GM20000 (cell line): ENCODE measurements at regions not wholly inside any gene's neighbourhood (a gene's known extent, or its start where the extent isn't known, plus 50 kb on each side); places are given as distances from the start of the nearest gene placed in this dataset.

Experiments used
- DNase-seq: peaks from one replicate; pipeline ENCODE4 v3.0.0; 2012; ENCODE audit warnings: low spot score
- TF ChIP-seq, protein P1 (sequence below): IDR thresholded peaks from 2 replicates; pipeline ENCODE4 v1.5.1; 2012; ENCODE audit warnings: mild to moderate bottlenecking, control low read depth; ENCODE audit errors: extremely low read depth, missing control alignments

- no peak for DNase-seq
- TF ChIP-seq, protein P1, sequence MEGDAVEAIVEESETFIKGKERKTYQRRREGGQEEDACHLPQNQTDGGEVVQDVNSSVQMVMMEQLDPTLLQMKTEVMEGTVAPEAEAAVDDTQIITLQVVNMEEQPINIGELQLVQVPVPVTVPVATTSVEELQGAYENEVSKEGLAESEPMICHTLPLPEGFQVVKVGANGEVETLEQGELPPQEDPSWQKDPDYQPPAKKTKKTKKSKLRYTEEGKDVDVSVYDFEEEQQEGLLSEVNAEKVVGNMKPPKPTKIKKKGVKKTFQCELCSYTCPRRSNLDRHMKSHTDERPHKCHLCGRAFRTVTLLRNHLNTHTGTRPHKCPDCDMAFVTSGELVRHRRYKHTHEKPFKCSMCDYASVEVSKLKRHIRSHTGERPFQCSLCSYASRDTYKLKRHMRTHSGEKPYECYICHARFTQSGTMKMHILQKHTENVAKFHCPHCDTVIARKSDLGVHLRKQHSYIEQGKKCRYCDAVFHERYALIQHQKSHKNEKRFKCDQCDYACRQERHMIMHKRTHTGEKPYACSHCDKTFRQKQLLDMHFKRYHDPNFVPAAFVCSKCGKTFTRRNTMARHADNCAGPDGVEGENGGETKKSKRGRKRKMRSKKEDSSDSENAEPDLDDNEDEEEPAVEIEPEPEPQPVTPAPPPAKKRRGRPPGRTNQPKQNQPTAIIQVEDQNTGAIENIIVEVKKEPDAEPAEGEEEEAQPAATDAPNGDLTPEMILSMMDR = no peak
Measured at GRCh38 chr1:112312315-112312714, 83.7 kb upstream of the CTTNBP2NL start.

DNA sequence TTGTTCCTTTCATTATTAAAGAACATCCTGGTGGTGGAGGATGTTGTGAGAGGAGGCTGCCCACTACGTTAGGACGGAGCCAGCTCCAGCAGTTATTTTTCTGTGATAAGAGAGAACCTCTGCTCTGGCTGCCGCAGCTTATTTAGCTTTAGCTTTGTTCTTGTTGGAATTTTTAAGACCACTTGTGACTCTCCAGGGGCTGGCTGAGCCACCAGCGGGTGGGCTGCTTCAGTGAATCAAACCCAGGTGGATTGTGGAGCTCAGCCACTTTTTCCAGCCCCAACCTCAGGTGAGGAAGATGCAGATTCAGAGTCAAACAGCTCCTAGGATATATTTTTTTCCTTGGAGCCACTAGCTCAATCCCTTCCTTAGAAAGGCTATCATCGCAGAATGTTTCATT, 83.1 kb upstream of the CTTNBP2NL start:
- no peak for DNase-seq

DNA sequence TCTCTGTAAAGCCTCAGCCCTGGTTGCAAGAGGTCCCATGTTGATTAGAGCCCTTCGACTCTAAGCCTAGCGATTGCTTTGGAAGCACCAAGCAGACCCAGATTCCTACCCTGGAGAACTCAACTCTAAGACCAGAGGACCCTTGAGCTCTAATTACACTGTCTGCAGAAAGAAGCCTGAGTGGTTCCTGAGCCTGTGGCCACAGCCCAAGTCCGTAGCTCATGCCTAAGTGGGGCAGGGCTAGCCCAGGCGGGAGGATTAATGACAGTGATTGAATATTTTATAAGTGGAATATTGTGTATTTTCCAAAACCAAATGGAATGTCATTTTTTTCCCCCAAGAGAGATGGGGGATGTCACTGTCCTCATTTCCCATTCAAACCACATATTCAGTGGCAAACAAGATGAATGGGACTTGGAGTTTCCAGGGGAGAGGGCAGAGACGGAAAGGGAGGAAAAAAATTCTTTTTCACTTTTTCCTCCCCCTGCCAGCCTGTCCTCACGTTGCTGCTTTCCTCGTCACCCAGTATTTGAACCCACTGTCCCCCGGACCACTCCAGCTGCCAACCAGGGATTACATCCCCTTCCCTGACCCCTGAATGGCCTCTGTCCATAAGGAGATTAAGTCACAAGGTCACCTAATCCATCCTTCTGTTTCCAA, 79.6 kb upstream of the CTTNBP2NL start:
- TF ChIP-seq, protein P1 = no peak
- no peak for DNase-seq

More for the DNA sequence above, 83.1 kb upstream of the CTTNBP2NL start:
- TF ChIP-seq, protein P1 = no peak

- no peak for DNase-seq
Measured at GRCh38 chr1:112317140-112317539, 78.9 kb upstream of the CTTNBP2NL start.

DNA sequence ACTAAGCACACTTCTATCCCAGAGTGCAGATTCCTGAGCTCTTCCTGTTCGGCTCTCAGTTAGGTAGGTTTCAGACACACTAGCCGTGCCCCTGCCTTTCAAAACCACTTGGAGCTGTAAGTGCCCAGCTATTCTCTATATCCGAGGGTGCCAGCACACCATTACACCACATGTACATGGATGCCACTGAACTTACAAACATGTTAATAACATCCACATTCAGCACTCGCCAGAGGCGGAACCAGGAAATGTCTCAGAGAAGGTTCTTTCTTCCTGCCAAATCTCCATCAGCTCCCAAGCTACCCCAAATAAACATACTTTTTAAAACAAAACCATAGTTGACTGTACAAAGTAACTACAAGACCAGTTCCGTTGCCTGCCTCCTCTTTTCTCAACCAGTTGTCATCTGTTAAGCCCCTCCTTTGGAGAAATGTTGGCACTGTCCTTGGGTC, 78.4 kb upstream of the CTTNBP2NL start:
- TF ChIP-seq, protein P1 = no peak
- no peak for DNase-seq

More at GRCh38 chr1:112317140-112317539, 78.9 kb upstream of the CTTNBP2NL start:
- TF ChIP-seq, protein P1 = no peak

- TF ChIP-seq, protein P1 = no peak
- DNase-seq = no peak
Measured at GRCh38 chr1:112318263-112318662, 77.8 kb upstream of the CTTNBP2NL start.

DNA sequence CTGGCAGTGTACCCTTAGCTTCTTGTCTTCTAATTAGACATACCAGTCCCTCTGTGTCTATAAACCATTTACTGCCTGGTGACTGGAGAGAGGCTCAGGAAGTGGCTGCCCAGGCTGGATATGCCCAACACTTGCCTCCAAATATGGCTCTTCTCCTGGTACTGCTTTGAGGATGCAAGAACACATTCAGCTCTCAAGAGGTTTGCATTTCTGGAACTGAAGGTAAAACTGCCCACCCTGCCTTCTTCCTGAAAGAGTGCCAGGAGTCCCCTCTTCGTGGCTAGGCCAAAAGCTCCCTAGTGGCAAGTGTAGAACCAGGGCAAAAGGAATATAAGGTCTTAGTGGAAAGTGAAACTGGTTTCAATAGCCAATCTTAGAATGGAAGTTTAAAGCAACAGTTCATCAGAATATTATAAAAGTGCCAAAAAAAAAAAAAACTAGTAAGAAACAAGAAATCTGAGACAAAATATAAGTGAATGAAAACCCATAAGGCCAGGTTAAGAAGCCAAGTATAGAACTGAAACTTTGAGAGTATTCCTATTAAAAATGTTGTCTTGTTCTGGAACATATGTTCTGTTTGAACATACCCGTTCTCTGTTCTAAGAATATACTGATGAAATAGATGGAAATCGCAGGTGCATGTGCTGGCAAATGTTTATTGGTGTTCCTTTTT, 77.2 kb upstream of the CTTNBP2NL start:
- DNase-seq = no peak
- TF ChIP-seq, protein P1 = no peak
